HEK293 (cell line): ENCODE measurements at regions not wholly inside any gene's neighbourhood (a gene's known extent, or its start where the extent isn't known, plus 50 kb on each side); places are given as distances from the start of the nearest gene placed in this dataset.

Experiments used
- CTCF ChIA-PET: fragments of 350-600 bp; formaldehyde crosslinking; extraction: SDS; loops from one replicate; lab custom pipeline; 2021; ENCODE audit warnings: antibody characterized with exemption; lab: Yijun Ruan, JAX
- POLR2A ChIA-PET: fragments of 300-600 bp; formaldehyde crosslinking; extraction: SDS; loops from one replicate; lab custom pipeline; 2020; ENCODE audit warnings: antibody characterized with exemption, inconsistent platforms; lab: Yijun Ruan, JAX
- H3K27ac ChIP-seq: fragments of 200-500 bp; sonication (Bioruptor generic); 2 replicates; pipeline ENCODE4 v1.5.1; 2014; ENCODE audit warnings: low read depth, low read length, control low read depth, inconsistent platforms; ENCODE audit errors: extremely low read depth
- H3K36me3 ChIP-seq, 2 experiments: fragments of 200-500 bp in 1 of 2; sonication (Bioruptor generic) in 1 of 2; 1 replicate in 1 of 2; 2 replicates in 1 of 2; pipeline ENCODE4 v1.5.1; 2014 to 2017; ENCODE audit warnings: inconsistent platforms in 2 of 2, low read length in 2 of 2; ENCODE audit not compliant: control insufficient read depth in 2 of 2, insufficient read depth in 1 of 2
- H3K4me1 ChIP-seq: fragments of 200-500 bp; sonication (Bioruptor generic); 2 replicates; pipeline ENCODE4 v1.5.1; 2014; ENCODE audit warnings: mild to moderate bottlenecking, low read length, inconsistent platforms; ENCODE audit not compliant: control insufficient read depth, insufficient read depth
- H3K4me3 ChIP-seq: 2 replicates; pipeline ENCODE4 v1.5.1; 2011; ENCODE audit warnings: low read depth, mild to moderate bottlenecking, control low read depth, low read length, moderate library complexity
- H3K9me3 ChIP-seq: fragments of 200-500 bp; sonication (Bioruptor generic); 2 replicates; pipeline ENCODE4 v1.5.1; 2014; ENCODE audit warnings: low read depth, low read length, inconsistent platforms; ENCODE audit not compliant: control insufficient read depth, insufficient read depth
- HIC1 ChIP-seq: fragments of 450-650 bp; formaldehyde crosslinking; IDR thresholded peaks from 2 replicates; pipeline ENCODE4 v1.5.1; 2016; ENCODE audit warnings: missing biosample characterization, missing genetic modification characterization
- MYNN ChIP-seq: fragments of 450-650 bp; formaldehyde crosslinking; IDR thresholded peaks from 2 replicates; pipeline ENCODE4 v1.5.1; 2016; ENCODE audit warnings: missing biosample characterization, missing genetic modification characterization, borderline replicate concordance
- OSR2 ChIP-seq: fragments of 450-650 bp; formaldehyde crosslinking; IDR thresholded peaks from 2 replicates; pipeline ENCODE4 v1.5.1; 2016; ENCODE audit warnings: missing biosample characterization, missing genetic modification characterization
- PRDM6 ChIP-seq: fragments of 450-650 bp; formaldehyde crosslinking; IDR thresholded peaks from 2 replicates; pipeline ENCODE4 v1.5.1; 2017; ENCODE audit warnings: missing biosample characterization, missing genetic modification characterization
- SALL2 ChIP-seq: fragments of 450-650 bp; formaldehyde crosslinking; IDR thresholded peaks from 2 replicates; pipeline ENCODE4 v1.5.0; 2017; ENCODE audit warnings: missing biosample characterization, mild to moderate bottlenecking, missing genetic modification characterization, borderline replicate concordance
- SP3 ChIP-seq: fragments of 450-650 bp; formaldehyde crosslinking; IDR thresholded peaks from 2 replicates; pipeline ENCODE4 v1.5.1; 2016; ENCODE audit warnings: missing biosample characterization, missing genetic modification characterization
- ZFP37 ChIP-seq: fragments of 450-650 bp; formaldehyde crosslinking; IDR thresholded peaks from 2 replicates; pipeline ENCODE4 v1.5.1; 2016; ENCODE audit warnings: missing biosample characterization, missing genetic modification characterization
- ZNF2 ChIP-seq: fragments of 450-650 bp; formaldehyde crosslinking; IDR thresholded peaks from 2 replicates; pipeline ENCODE4 v1.5.1; 2016; ENCODE audit warnings: missing biosample characterization, missing genetic modification characterization
- ZNF239 ChIP-seq: fragments of 450-650 bp; formaldehyde crosslinking; IDR thresholded peaks from 2 replicates; pipeline ENCODE4 v1.5.1; 2016; ENCODE audit warnings: missing biosample characterization, missing genetic modification characterization
- ZNF324 ChIP-seq: fragments of 450-650 bp; formaldehyde crosslinking; IDR thresholded peaks from 2 replicates; pipeline ENCODE4 v1.5.1; 2016; ENCODE audit warnings: missing biosample characterization, missing genetic modification characterization
- ZNF391 ChIP-seq: fragments of 450-650 bp; formaldehyde crosslinking; IDR thresholded peaks from 2 replicates; pipeline ENCODE4 v1.5.1; 2016; ENCODE audit warnings: low read depth, missing biosample characterization, missing genetic modification characterization, borderline replicate concordance
- ZNF404 ChIP-seq: fragments of 450-650 bp; formaldehyde crosslinking; IDR thresholded peaks from 2 replicates; pipeline ENCODE4 v1.5.1; 2017; ENCODE audit warnings: missing biosample characterization, missing genetic modification characterization
- ZNF548 ChIP-seq: fragments of 450-650 bp; formaldehyde crosslinking; IDR thresholded peaks from 2 replicates; pipeline ENCODE4 v1.5.1; 2016; ENCODE audit warnings: missing biosample characterization, missing genetic modification characterization
- ZNF623 ChIP-seq: fragments of 450-650 bp; formaldehyde crosslinking; IDR thresholded peaks from 2 replicates; pipeline ENCODE4 v1.5.1; 2016; ENCODE audit warnings: missing biosample characterization, missing genetic modification characterization
- ZNF624 ChIP-seq: fragments of 450-650 bp; formaldehyde crosslinking; IDR thresholded peaks from 2 replicates; pipeline ENCODE4 v1.5.1; 2017; ENCODE audit warnings: missing biosample characterization, missing genetic modification characterization
- ZNF707 ChIP-seq: fragments of 450-650 bp; formaldehyde crosslinking; IDR thresholded peaks from 2 replicates; pipeline ENCODE4 v1.5.1; 2016; ENCODE audit warnings: missing biosample characterization, missing genetic modification characterization
- ZNF777 ChIP-seq: fragments of 450-650 bp; formaldehyde crosslinking; IDR thresholded peaks from 2 replicates; pipeline ENCODE4 v1.5.1; 2017; ENCODE audit warnings: missing biosample characterization, missing genetic modification characterization, borderline replicate concordance
- ZSCAN16 ChIP-seq: fragments of 450-650 bp; formaldehyde crosslinking; IDR thresholded peaks from 2 replicates; pipeline ENCODE4 v1.5.1; 2016; ENCODE audit warnings: missing biosample characterization, missing genetic modification characterization
- TF ChIP-seq, protein P1 (sequence below): fragments of 450-650 bp; formaldehyde crosslinking; IDR thresholded peaks from 2 replicates; pipeline ENCODE4 v1.5.1; 2016; ENCODE audit warnings: missing biosample characterization, missing genetic modification characterization
- TF ChIP-seq, protein P2 (sequence below): fragments of 450-650 bp; formaldehyde crosslinking; IDR thresholded peaks from 2 replicates; pipeline ENCODE4 v1.5.1; 2016; ENCODE audit warnings: missing biosample characterization, missing genetic modification characterization
- TF ChIP-seq, protein P3 (sequence below): fragments of 450-650 bp; formaldehyde crosslinking; IDR thresholded peaks from 2 replicates; pipeline ENCODE4 v1.5.1; 2017; ENCODE audit warnings: missing biosample characterization, missing genetic modification characterization

DNA sequence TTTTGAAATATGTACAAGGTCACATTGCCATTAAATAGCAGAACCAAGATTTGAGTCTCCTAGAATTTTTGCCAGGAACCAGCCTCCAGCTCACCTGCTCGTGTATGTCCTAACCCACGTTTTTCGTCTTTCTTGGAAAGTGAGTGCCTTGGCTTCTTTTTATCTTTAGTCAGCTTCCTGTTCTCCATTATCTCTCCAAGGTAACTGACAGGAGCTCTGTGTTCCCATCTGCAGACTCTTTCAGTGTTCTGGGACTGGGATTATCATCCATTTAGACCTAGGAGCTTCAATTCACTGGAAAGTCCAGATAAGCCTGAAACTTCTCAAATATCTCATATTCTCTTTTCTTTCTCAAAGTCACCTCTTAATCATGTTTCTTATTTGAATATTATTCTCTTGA lies 193.7 kb downstream of the ZIC5 start:
- POLR2A ChIA-PET, result no interaction called here
- Histone ChIP-seq H3K36me3 (no peaks in the 10 kb centered on the region), H3K27ac (no peak overlapping the region), H3K4me3 (no peak overlapping the region), H3K4me1 (no peaks in the 10 kb centered on the region; the same call in 1 of the 2 replicates), H3K9me3 (no peaks in the 10 kb centered on the region)
- TF ChIP-seq OSR2 (tag by site-specific recombination), result no peak
- TF ChIP-seq SP3 (tag by site-specific recombination), result no peak
- TF ChIP-seq ZNF239, result no peak
- TF ChIP-seq, protein P1, sequence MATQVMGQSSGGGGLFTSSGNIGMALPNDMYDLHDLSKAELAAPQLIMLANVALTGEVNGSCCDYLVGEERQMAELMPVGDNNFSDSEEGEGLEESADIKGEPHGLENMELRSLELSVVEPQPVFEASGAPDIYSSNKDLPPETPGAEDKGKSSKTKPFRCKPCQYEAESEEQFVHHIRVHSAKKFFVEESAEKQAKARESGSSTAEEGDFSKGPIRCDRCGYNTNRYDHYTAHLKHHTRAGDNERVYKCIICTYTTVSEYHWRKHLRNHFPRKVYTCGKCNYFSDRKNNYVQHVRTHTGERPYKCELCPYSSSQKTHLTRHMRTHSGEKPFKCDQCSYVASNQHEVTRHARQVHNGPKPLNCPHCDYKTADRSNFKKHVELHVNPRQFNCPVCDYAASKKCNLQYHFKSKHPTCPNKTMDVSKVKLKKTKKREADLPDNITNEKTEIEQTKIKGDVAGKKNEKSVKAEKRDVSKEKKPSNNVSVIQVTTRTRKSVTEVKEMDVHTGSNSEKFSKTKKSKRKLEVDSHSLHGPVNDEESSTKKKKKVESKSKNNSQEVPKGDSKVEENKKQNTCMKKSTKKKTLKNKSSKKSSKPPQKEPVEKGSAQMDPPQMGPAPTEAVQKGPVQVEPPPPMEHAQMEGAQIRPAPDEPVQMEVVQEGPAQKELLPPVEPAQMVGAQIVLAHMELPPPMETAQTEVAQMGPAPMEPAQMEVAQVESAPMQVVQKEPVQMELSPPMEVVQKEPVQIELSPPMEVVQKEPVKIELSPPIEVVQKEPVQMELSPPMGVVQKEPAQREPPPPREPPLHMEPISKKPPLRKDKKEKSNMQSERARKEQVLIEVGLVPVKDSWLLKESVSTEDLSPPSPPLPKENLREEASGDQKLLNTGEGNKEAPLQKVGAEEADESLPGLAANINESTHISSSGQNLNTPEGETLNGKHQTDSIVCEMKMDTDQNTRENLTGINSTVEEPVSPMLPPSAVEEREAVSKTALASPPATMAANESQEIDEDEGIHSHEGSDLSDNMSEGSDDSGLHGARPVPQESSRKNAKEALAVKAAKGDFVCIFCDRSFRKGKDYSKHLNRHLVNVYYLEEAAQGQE (tag by site-specific recombination), result no peak
- TF ChIP-seq, protein P2, sequence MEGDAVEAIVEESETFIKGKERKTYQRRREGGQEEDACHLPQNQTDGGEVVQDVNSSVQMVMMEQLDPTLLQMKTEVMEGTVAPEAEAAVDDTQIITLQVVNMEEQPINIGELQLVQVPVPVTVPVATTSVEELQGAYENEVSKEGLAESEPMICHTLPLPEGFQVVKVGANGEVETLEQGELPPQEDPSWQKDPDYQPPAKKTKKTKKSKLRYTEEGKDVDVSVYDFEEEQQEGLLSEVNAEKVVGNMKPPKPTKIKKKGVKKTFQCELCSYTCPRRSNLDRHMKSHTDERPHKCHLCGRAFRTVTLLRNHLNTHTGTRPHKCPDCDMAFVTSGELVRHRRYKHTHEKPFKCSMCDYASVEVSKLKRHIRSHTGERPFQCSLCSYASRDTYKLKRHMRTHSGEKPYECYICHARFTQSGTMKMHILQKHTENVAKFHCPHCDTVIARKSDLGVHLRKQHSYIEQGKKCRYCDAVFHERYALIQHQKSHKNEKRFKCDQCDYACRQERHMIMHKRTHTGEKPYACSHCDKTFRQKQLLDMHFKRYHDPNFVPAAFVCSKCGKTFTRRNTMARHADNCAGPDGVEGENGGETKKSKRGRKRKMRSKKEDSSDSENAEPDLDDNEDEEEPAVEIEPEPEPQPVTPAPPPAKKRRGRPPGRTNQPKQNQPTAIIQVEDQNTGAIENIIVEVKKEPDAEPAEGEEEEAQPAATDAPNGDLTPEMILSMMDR (tag by site-specific recombination), result no peak
- TF ChIP-seq ZFP37 (tag by site-specific recombination), result no peak
- no peak for TF ChIP-seq MYNN (tag by site-specific recombination)
- TF ChIP-seq ZNF2, result no peak
- no peak for TF ChIP-seq ZSCAN16 (tag by site-specific recombination)
- no peak for TF ChIP-seq ZNF548 (tag by site-specific recombination)
- TF ChIP-seq SALL2 (tag by site-specific recombination), result no peak
- no peak for TF ChIP-seq ZNF623 (tag by site-specific recombination)
- no peak for TF ChIP-seq ZNF624 (tag by site-specific recombination)
- no peak for TF ChIP-seq ZNF707 (tag by site-specific recombination)
- TF ChIP-seq ZNF391 (tag by site-specific recombination), result no peak
- TF ChIP-seq ZNF777, result no peak
- TF ChIP-seq ZNF324, result no peak
- CTCF ChIA-PET, result no interaction called here

DNA sequence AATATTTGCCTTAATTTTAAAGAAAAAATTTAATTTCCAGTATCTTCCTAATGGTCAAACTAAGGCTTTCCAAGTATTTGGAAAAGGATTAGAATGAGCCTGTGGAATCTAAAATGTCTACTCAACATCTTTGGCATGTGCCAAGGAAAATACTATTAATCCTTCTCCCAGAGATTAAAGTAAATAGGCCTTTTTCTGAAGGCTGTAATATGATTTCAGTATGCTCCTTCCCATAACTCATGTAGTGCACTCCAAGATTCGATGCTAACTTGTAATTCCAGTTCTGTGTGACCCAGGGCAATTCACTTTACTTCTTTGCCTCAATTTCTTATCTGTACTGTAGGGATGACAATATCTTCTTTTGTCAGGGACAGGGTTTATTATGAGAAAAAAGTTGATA lies 196.9 kb downstream of the ZIC5 start:
- H3K4me1 ChIP-seq, result no peaks in the 10 kb centered on the region; the same call in 1 of the 2 replicates
- POLR2A ChIA-PET, result interaction anchor here (0.6 kb wide), 1 partner anchor 208 kb away, joined by 3 read pairs; no protein-coding TSS in a partner anchor
- TF ChIP-seq PRDM6, result peak; percentile 61
- TF ChIP-seq, protein P3, sequence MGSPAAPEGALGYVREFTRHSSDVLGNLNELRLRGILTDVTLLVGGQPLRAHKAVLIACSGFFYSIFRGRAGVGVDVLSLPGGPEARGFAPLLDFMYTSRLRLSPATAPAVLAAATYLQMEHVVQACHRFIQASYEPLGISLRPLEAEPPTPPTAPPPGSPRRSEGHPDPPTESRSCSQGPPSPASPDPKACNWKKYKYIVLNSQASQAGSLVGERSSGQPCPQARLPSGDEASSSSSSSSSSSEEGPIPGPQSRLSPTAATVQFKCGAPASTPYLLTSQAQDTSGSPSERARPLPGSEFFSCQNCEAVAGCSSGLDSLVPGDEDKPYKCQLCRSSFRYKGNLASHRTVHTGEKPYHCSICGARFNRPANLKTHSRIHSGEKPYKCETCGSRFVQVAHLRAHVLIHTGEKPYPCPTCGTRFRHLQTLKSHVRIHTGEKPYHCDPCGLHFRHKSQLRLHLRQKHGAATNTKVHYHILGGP (tag by site-specific recombination), result peak; percentile 34; the same call in 1 of the 2 replicates
- no peak for TF ChIP-seq ZNF404 (tag by site-specific recombination)
- no peak for TF ChIP-seq HIC1
- no peaks in the 10 kb centered on the region for H3K36me3 ChIP-seq
- CTCF ChIA-PET, result no interaction called here
- H3K27ac ChIP-seq, result no peak overlapping the region
- no peak overlapping the region for H3K4me3 ChIP-seq
- no peaks in the 10 kb centered on the region for H3K9me3 ChIP-seq
